ENCODE measurements at regions not wholly inside any gene's neighbourhood (a gene's known extent, or its start where the extent isn't known, plus 50 kb on each side); places are given as distances from the start of the nearest gene placed in this dataset.

DNA sequence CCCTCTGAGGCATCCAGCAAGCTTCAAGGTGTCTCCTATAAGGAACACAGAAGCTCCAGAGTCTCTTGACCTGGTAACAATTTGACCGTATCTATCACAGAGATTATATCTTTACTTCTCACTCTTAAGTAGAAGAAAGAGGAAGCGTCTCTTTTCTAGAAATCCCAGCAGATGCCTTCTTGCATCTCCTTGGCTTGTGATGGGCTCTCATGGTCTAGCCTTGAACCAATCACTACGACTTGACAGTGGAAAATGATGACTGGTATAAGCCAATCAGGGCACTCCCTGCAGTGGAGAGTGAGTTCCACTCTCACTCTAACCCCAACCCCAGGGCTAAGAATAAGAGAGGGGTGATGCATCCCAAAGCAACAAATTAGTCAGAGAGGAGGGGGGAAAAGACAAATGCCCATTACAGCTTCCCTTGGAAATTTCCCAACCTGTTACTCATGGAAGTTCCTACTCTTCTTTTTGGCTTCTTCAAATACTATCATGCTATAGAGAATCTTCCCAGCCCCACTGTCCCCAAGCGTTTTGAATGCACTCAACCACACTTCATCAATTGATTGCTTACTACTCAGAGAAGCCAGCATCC, 293.5 kb downstream of the MN1 start:
- 78 to 90% methylated on average over 4 of the region's 4 CpGs for WGBS, 2 donors
- Histone ChIP-seq H3K36me3 (no peaks in the 10 kb centered on the region), H3K27me3 (no peaks in the 10 kb centered on the region), H3K4me3 (replicated peaks in 1 of 3) (no peak overlapping the region), H3K9me3 (no peaks in the 10 kb centered on the region), H3K4me1 (peaks cover 0 to 10% of the 10 kb centered on the region in 2 donors), H3K27ac (no peak overlapping the region)
- TF ChIP-seq, protein P1, sequence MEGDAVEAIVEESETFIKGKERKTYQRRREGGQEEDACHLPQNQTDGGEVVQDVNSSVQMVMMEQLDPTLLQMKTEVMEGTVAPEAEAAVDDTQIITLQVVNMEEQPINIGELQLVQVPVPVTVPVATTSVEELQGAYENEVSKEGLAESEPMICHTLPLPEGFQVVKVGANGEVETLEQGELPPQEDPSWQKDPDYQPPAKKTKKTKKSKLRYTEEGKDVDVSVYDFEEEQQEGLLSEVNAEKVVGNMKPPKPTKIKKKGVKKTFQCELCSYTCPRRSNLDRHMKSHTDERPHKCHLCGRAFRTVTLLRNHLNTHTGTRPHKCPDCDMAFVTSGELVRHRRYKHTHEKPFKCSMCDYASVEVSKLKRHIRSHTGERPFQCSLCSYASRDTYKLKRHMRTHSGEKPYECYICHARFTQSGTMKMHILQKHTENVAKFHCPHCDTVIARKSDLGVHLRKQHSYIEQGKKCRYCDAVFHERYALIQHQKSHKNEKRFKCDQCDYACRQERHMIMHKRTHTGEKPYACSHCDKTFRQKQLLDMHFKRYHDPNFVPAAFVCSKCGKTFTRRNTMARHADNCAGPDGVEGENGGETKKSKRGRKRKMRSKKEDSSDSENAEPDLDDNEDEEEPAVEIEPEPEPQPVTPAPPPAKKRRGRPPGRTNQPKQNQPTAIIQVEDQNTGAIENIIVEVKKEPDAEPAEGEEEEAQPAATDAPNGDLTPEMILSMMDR (IDR thresholded peaks at IDR 0.05), result no peak
- no peak for TF ChIP-seq POLR2A (IDR thresholded peaks at IDR 0.05)
- intact Hi-C loops (cut with DNase I), result no loop called here
- DNase-seq, result no peak

- TF ChIP-seq, protein P1 (IDR thresholded peaks at IDR 0.05), result no peak
- no peak for TF ChIP-seq POLR2A (IDR thresholded peaks at IDR 0.05)
- WGBS, 2 donors, result 87 to 88% methylated on average over 3 of the region's 3 CpGs
- Histone ChIP-seq H3K36me3 (no peaks in the 10 kb centered on the region), H3K4me3 (replicated peaks in 1 of 3) (no peak overlapping the region), H3K9me3 (no peaks in the 10 kb centered on the region), H3K27ac (no peak overlapping the region), H3K4me1 (peaks cover 0 to 10% of the 10 kb centered on the region in 2 donors), H3K27me3 (no peaks in the 10 kb centered on the region)
- intact Hi-C loops (cut with DNase I), result no loop called here
- no peak for DNase-seq
These were observed 292.2 kb downstream of the MN1 start for GRCh38 chr22:27509132-27509920.

GRCh38 chr22:27510024-27510423, 291.5 kb downstream of the MN1 start:
- intact Hi-C loops (cut with DNase I), result no loop called here

DNA sequence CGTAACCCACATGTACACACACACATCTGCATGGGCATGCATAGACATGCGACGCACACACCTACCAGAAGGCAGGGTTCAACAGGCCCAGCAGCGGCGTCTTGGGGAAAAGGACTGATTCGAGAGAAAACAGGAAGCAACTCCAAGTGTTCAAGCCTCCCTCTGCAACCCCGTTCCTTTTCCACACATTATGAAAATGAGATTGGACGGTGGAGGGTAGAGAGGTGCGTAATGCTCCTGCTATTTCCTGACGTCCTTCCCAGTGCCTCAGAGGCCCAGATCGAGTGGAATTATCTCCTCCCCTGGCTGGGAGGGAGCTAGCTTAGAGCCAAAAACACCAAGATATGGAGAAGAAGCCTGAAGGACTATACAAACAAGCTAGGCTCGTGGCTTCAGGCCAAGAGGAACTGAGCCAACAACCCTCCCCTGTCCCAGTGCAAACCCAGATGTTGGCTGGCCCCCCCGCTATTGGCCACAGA, 289.2 kb downstream of the MN1 start:
- Histone ChIP-seq H3K36me3 (no peaks in the 10 kb centered on the region), H3K4me3 (replicated peaks in 1 of 3) (no peak overlapping the region), H3K27me3 (no peaks in the 10 kb centered on the region), H3K4me1 (peaks cover 0 to 10% of the 10 kb centered on the region in 2 donors), H3K9me3 (no peaks in the 10 kb centered on the region), H3K27ac (no peak overlapping the region)
- WGBS, 2 donors, result 22 to 24% methylated on average over 13 of the region's 13 CpGs
- peak in 1 of 2 donors; percentile 8 for TF ChIP-seq POLR2A (IDR thresholded peaks at IDR 0.05)
- TF ChIP-seq, protein P1 (IDR thresholded peaks at IDR 0.05), result no peak
- peak; percentile 60 to 66 for DNase-seq
- intact Hi-C loops (cut with DNase I), result no loop called here

More at GRCh38 chr22:27510024-27510423, 291.5 kb downstream of the MN1 start:
- Histone ChIP-seq H3K4me3 (replicated peaks in 1 of 3) (no peak overlapping the region), H3K4me1 (peaks cover 0 to 10% of the 10 kb centered on the region in 2 donors), H3K27me3 (no peaks in the 10 kb centered on the region), H3K36me3 (no peaks in the 10 kb centered on the region), H3K9me3 (no peaks in the 10 kb centered on the region), H3K27ac (no peak overlapping the region)
- TF ChIP-seq, protein P1 (IDR thresholded peaks at IDR 0.05), result no peak
- TF ChIP-seq POLR2A (IDR thresholded peaks at IDR 0.05), result no peak
- 86 to 91% methylated on average over 3 of the region's 3 CpGs for WGBS, 2 donors
- no peak for DNase-seq

GRCh38 chr22:27513021-27513420, 288.5 kb downstream of the MN1 start:
- Histone ChIP-seq H3K4me1 (peaks cover 0 to 10% of the 10 kb centered on the region in 2 donors), H3K36me3 (no peaks in the 10 kb centered on the region), H3K27ac (no peak overlapping the region), H3K27me3 (no peaks in the 10 kb centered on the region), H3K4me3 (replicated peaks in 1 of 3) (no peak overlapping the region), H3K9me3 (no peaks in the 10 kb centered on the region)
- intact Hi-C loops (cut with DNase I), result no loop called here
- no peak for TF ChIP-seq POLR2A (IDR thresholded peaks at IDR 0.05)
- TF ChIP-seq, protein P1 (IDR thresholded peaks at IDR 0.05), result no peak
- DNase-seq, result no peak
- WGBS, 2 donors, result 47 to 48% methylated on average over 2 of the region's 2 CpGs
